ENCODE measurements at regions not wholly inside any gene's neighbourhood (a gene's known extent, or its start where the extent isn't known, plus 50 kb on each side); places are given as distances from the start of the nearest gene placed in this dataset.

DNA sequence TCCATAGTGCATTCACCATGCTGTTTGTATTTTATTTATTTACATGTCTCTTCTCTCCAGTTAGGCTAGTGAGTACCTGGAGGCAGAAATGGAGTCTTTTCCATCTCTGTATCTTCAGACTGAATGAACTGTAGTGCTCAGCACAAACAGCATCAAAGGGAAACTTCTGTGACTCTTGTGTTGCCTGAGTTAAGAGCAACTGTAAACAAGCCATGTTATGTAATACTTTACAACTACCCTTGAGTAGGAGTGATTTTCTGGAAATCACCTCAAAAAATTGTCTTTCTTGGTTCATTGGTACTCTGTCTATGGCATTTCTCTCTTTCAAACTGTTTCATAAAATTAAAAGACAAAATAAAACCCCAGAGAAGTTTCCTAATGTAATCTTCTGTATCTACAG, 258.3 kb downstream of the CGGBP1 start:
- TF ChIP-seq, protein P1, sequence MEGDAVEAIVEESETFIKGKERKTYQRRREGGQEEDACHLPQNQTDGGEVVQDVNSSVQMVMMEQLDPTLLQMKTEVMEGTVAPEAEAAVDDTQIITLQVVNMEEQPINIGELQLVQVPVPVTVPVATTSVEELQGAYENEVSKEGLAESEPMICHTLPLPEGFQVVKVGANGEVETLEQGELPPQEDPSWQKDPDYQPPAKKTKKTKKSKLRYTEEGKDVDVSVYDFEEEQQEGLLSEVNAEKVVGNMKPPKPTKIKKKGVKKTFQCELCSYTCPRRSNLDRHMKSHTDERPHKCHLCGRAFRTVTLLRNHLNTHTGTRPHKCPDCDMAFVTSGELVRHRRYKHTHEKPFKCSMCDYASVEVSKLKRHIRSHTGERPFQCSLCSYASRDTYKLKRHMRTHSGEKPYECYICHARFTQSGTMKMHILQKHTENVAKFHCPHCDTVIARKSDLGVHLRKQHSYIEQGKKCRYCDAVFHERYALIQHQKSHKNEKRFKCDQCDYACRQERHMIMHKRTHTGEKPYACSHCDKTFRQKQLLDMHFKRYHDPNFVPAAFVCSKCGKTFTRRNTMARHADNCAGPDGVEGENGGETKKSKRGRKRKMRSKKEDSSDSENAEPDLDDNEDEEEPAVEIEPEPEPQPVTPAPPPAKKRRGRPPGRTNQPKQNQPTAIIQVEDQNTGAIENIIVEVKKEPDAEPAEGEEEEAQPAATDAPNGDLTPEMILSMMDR (conservative IDR thresholded peaks at IDR 0.05; ENCODE audit: low read depth, low read length), result no peak
- no peak overlapping the region for H3K4me3 ChIP-seq (ENCODE audit: low read depth, low read length)
- no peak for DNase-seq (ENCODE audit: low read depth)

DNA sequence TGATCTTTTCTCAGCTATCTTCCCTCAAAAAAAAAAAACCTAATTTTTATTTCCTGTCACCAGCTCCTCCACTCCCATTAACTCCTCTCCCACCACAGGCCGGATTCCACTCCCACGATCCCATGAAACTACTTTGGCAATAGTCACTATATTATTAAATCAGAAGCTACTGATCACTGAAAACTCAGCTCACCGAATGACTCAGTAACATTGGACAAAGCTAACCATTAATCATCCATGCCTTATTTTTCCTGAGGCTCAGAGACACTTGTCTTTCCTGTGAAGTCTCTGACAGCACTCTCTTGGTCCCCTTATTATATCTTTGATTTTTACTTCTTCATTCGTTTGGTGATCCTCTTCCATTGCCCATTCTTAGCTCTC, 260.2 kb downstream of the CGGBP1 start:
- no peak overlapping the region for H3K4me3 ChIP-seq (ENCODE audit: low read depth, low read length)
- peak; percentile 4 for DNase-seq (ENCODE audit: low read depth)
- TF ChIP-seq, protein P1 (conservative IDR thresholded peaks at IDR 0.05; ENCODE audit: low read depth, low read length), result no peak

DNA sequence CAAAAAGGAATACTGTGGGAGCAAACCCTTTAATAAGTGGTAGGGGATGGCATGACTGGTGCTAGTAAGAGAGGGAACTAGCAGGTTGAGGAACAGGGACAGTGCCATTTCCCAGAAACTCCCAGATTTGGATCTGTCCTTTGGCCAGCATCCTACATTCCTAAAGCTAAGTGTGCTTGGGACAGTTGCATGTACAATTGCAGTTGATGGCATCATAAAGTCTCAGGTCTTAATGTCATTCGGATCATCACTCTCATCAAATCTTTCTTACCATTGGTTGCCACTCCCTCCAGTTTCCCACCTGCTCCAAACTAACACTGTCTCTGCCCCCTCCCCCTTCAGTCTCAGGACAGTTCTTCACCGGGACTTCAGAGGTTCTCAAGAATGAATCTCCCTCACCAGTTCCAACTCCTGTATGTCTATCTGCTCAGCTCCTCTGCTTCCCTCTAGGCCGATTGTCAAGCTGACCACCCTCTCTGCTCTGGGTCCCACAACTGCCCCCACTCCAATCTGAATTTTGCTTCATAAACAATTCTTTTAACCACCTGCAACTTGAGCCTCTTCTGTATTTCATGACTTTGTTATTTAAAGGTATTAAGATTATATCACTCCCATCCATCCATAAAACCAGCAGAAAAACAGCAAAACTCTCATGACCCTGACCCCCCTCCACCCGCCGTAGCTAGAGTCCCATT, 260.8 kb downstream of the CGGBP1 start:
- no peak overlapping the region for H3K4me3 ChIP-seq (ENCODE audit: low read depth, low read length)
- TF ChIP-seq, protein P1 (conservative IDR thresholded peaks at IDR 0.05; ENCODE audit: low read depth, low read length), result no peak
- no peak for DNase-seq (ENCODE audit: low read depth)

GRCh38 chr3:87796843-87797185, 262.0 kb downstream of the CGGBP1 start:
- H3K4me3 ChIP-seq (ENCODE audit: low read depth, low read length), result no peak overlapping the region

DNA sequence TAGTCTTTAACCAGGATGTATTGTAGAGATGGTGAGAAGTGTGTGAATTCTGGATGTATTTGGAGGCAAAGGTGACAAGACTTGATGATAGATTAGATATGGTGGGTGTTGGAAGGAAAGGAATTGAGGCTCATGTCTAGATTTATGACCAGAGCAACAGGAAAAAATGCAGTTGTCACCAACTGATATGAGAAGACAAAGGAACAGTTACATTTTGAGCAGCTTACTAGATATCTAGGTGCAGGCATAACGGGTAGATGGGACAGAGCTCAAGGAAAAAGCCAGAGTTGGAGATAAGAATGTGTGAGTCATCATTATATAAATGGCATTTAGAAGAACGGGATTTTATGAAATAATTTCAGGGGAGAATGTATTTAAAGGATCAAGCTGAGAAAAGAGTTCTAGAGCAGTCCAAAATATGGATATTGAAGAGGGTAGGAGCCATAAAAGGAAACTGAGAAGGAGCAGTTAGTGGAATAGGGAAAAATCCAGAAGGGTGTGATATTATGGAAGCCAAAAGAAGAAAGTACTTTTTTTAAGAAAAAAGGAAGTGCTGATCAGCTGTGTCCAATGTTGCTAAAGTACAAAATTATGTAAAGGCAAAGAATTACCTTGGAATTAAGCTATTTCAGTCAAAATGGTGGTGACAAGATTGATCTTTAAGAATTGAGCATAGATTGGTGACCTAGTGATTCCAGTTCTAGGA, 262.5 kb downstream of the CGGBP1 start:
- no peak overlapping the region for H3K4me3 ChIP-seq (ENCODE audit: low read depth, low read length)
- no peak for DNase-seq (ENCODE audit: low read depth)
- TF ChIP-seq, protein P1 (conservative IDR thresholded peaks at IDR 0.05; ENCODE audit: low read depth, low read length), result no peak

More at GRCh38 chr3:87796843-87797185, 262.0 kb downstream of the CGGBP1 start:
- TF ChIP-seq, protein P1 (conservative IDR thresholded peaks at IDR 0.05; ENCODE audit: low read depth, low read length), result no peak
- no peak for DNase-seq (ENCODE audit: low read depth)

- no peak for DNase-seq (ENCODE audit: low read depth)
- H3K4me3 ChIP-seq (ENCODE audit: low read depth, low read length), result no peak overlapping the region
- TF ChIP-seq, protein P1 (conservative IDR thresholded peaks at IDR 0.05; ENCODE audit: low read depth, low read length), result no peak
Observed at GRCh38 chr3:87795701-87796100, 263.1 kb downstream of the CGGBP1 start.

All from epithelial cell of proximal tubule (primary cell).